Upper lobe of left lung (tissue), 4 donors: ENCODE measurements at regions not wholly inside any gene's neighbourhood (a gene's known extent, or its start where the extent isn't known, plus 50 kb on each side); places are given as distances from the start of the nearest gene placed in this dataset.
A peak's percentile ranks its signal among the peaks of the same experiment; 100 is the strongest.

Experiments used
- EP300 ChIP-seq, 4 donors: sonication (generic); formaldehyde crosslinking; IDR thresholded peaks; one replicate each; pipeline ENCODE4 v1.5.1; 2017; ENCODE audit warnings: antibody characterized with exemption in 4 of 4, control low read depth in 2 of 4
- POLR2A ChIP-seq, 4 donors: fragments of 450-650 bp; IDR thresholded peaks; one replicate each; pipeline ENCODE4 v1.5.1; 2016 to 2017; ENCODE audit warnings: antibody characterized with exemption in 4 of 4, mild to moderate bottlenecking in 2 of 4
- POLR2AphosphoS5 ChIP-seq, 2 donors: sonication (generic); formaldehyde crosslinking; IDR thresholded peaks; one replicate each; pipeline ENCODE4 v1.5.1; 2017; ENCODE audit warnings: antibody characterized with exemption in 2 of 2
- TF ChIP-seq, protein P1 (sequence below), 6 experiments: fragments of 450-650 bp in 4 of 6; fragments of 200-600 bp in 2 of 6; sonication (generic) in 2 of 6; IDR thresholded peaks; one replicate each; pipeline ENCODE4 v1.5.1; 2016 to 2019; ENCODE audit warnings: antibody characterized with exemption in 6 of 6

DNA sequence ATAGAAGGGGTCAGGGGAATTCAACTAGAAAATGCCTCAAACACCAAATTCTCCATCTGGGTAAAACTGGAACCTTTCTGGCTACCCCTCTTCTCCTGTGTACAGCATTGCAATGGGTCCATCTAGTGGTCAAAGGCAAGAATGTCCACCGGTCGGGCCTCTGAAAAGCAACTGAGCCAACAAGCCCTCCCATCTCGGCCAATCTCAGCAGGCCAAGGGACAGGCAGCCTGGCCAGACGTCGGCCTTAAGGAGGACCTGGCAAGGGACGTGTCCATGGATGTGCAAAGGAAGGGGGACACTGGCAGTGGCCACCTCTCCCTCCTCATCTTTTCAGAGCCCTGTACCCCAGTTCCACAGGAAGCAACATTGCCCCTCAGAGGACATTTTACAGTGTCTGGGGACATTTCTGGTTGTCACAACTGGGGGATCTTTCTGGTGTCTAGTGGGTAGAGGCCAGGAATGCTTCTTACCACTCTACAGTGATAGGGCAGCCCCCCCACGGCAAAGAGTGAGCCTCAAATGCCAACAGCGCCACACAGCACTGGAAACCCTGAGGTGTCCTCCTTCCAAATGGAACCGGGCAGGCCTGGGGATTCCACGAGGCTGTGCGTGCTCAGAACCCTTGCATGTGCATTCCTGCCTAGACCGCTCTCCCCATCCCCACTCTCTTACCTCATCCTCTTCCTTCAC lies 99.8 kb upstream of the FOXA2 start:
- TF ChIP-seq, protein P1, sequence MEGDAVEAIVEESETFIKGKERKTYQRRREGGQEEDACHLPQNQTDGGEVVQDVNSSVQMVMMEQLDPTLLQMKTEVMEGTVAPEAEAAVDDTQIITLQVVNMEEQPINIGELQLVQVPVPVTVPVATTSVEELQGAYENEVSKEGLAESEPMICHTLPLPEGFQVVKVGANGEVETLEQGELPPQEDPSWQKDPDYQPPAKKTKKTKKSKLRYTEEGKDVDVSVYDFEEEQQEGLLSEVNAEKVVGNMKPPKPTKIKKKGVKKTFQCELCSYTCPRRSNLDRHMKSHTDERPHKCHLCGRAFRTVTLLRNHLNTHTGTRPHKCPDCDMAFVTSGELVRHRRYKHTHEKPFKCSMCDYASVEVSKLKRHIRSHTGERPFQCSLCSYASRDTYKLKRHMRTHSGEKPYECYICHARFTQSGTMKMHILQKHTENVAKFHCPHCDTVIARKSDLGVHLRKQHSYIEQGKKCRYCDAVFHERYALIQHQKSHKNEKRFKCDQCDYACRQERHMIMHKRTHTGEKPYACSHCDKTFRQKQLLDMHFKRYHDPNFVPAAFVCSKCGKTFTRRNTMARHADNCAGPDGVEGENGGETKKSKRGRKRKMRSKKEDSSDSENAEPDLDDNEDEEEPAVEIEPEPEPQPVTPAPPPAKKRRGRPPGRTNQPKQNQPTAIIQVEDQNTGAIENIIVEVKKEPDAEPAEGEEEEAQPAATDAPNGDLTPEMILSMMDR (IDR thresholded peaks at IDR 0.05): peak; percentile 78 to 90 (median 86)
- TF ChIP-seq POLR2AphosphoS5 (IDR thresholded peaks at IDR 0.05): no peak
- TF ChIP-seq EP300 (IDR thresholded peaks at IDR 0.05): no peak
- TF ChIP-seq POLR2A (IDR thresholded peaks at IDR 0.05): no peak
